ENCODE measurements at regions not wholly inside any gene's neighbourhood (a gene's known extent, or its start where the extent isn't known, plus 50 kb on each side); places are given as distances from the start of the nearest gene placed in this dataset.

GRCh38 chr17:22496450-22496849 lies 804.1 kb downstream of the KCNJ18 start:
- POLR2A ChIA-PET, result no interaction called here
- Mint-ChIP-seq H3K4me3 (no peak overlapping the region), H3K9me3 (ENCODE audit: low read depth) (peaks cover 6% of the 10 kb centered on the region), H3K27ac (no peak overlapping the region), H3K27me3 (no peaks in the 10 kb centered on the region), H3K4me1 (no peaks in the 10 kb centered on the region), H3K36me3 (ENCODE audit: low read depth) (no peaks in the 10 kb centered on the region)
- ATAC-seq (no peak), DNase-seq (no peak)
- intact Hi-C loops (cut with DNase I, micrococcal nuclease), result no loop called here
- CTCF ChIA-PET, result no interaction called here

GRCh38 chr17:22503322-22503899 lies 811.1 kb downstream of the KCNJ18 start:
- ChIA-PET CTCF (no interaction called here), POLR2A (no interaction called here)
- Mint-ChIP-seq H3K9me3 (ENCODE audit: low read depth) (peaks cover 13% of the 10 kb centered on the region), H3K36me3 (ENCODE audit: low read depth) (no peaks in the 10 kb centered on the region), H3K4me1 (no peaks in the 10 kb centered on the region), H3K27ac (no peak overlapping the region), H3K4me3 (no peak overlapping the region), H3K27me3 (no peaks in the 10 kb centered on the region)
- no peak for DNase-seq
- ATAC-seq, result no peak
- intact Hi-C loops (cut with DNase I, micrococcal nuclease), result no loop called here

GRCh38 chr17:22505660-22506059 lies 813.3 kb downstream of the KCNJ18 start:
- ChIA-PET CTCF (no interaction called here), POLR2A (no interaction called here)
- no peak for ATAC-seq
- Mint-ChIP-seq H3K36me3 (ENCODE audit: low read depth) (no peaks in the 10 kb centered on the region), H3K27me3 (no peaks in the 10 kb centered on the region), H3K27ac (no peak overlapping the region), H3K9me3 (ENCODE audit: low read depth) (peaks cover 13% of the 10 kb centered on the region), H3K4me1 (no peaks in the 10 kb centered on the region), H3K4me3 (no peak overlapping the region)
- intact Hi-C loops (cut with DNase I, micrococcal nuclease), result no loop called here
- no peak for DNase-seq

- ChIA-PET POLR2A (no interaction called here), CTCF (no interaction called here)
- no peak overlapping the region for H3K4me3 Mint-ChIP-seq
- H3K4me1 Mint-ChIP-seq, result no peaks in the 10 kb centered on the region
- intact Hi-C loops (cut with DNase I, micrococcal nuclease), result no loop called here
- H3K27ac Mint-ChIP-seq, result no peak overlapping the region
- DNase-seq, result no peak
- H3K27me3 Mint-ChIP-seq, result no peaks in the 10 kb centered on the region
- no peaks in the 10 kb centered on the region for H3K36me3 Mint-ChIP-seq (ENCODE audit: low read depth)
- ATAC-seq, result no peak
- H3K9me3 Mint-ChIP-seq (ENCODE audit: low read depth), result peaks cover 13% of the 10 kb centered on the region
These were observed 813.9 kb downstream of the KCNJ18 start for GRCh38 chr17:22506231-22506630.

- ChIA-PET POLR2A (no interaction called here), CTCF (no interaction called here)
- Mint-ChIP-seq H3K4me3 (no peak overlapping the region), H3K4me1 (no peaks in the 10 kb centered on the region), H3K27me3 (no peaks in the 10 kb centered on the region), H3K9me3 (ENCODE audit: low read depth) (peaks cover 13% of the 10 kb centered on the region), H3K27ac (no peak overlapping the region), H3K36me3 (ENCODE audit: low read depth) (no peaks in the 10 kb centered on the region)
- intact Hi-C loops (cut with DNase I, micrococcal nuclease), result no loop called here
- DNase-seq (no peak), ATAC-seq (no peak)
These were observed 814.5 kb downstream of the KCNJ18 start for GRCh38 chr17:22506861-22507260.

- CTCF ChIA-PET, result no interaction called here
- H3K27me3 Mint-ChIP-seq, result no peaks in the 10 kb centered on the region
- no peaks in the 10 kb centered on the region for H3K36me3 Mint-ChIP-seq (ENCODE audit: low read depth)
- no peak overlapping the region for H3K27ac Mint-ChIP-seq
- intact Hi-C loops (cut with DNase I, micrococcal nuclease), result no loop called here
- DNase-seq (peak; percentile 14), ATAC-seq (no peak)
- H3K9me3 Mint-ChIP-seq (ENCODE audit: low read depth), result peaks cover 13% of the 10 kb centered on the region
- POLR2A ChIA-PET, result no interaction called here
- H3K4me1 Mint-ChIP-seq, result no peaks in the 10 kb centered on the region
- no peak overlapping the region for H3K4me3 Mint-ChIP-seq
These were observed 815.5 kb downstream of the KCNJ18 start for GRCh38 chr17:22507823-22508222.

- ATAC-seq (no peak), DNase-seq (no peak)
- Mint-ChIP-seq H3K36me3 (ENCODE audit: low read depth) (peaks cover 1% of the 10 kb centered on the region), H3K9me3 (ENCODE audit: low read depth) (peaks cover 3% of the 10 kb centered on the region), H3K27me3 (no peaks in the 10 kb centered on the region), H3K27ac (no peak overlapping the region), H3K4me1 (no peaks in the 10 kb centered on the region), H3K4me3 (no peak overlapping the region)
- ChIA-PET CTCF (no interaction called here), POLR2A (no interaction called here)
- intact Hi-C loops (cut with DNase I, micrococcal nuclease), result no loop called here
These were observed 818.2 kb downstream of the KCNJ18 start for GRCh38 chr17:22510504-22510903.

- POLR2A ChIA-PET, result no interaction called here
- CTCF ChIA-PET, result no interaction called here
- Mint-ChIP-seq H3K9me3 (ENCODE audit: low read depth) (peaks cover 3% of the 10 kb centered on the region), H3K4me3 (no peak overlapping the region), H3K36me3 (ENCODE audit: low read depth) (peaks cover 5% of the 10 kb centered on the region), H3K27ac (no peak overlapping the region), H3K27me3 (no peaks in the 10 kb centered on the region), H3K4me1 (no peaks in the 10 kb centered on the region)
- no peak for DNase-seq
- ATAC-seq, result no peak
- intact Hi-C loops (cut with DNase I, micrococcal nuclease), result no loop called here
These were observed 819.1 kb downstream of the KCNJ18 start for GRCh38 chr17:22511431-22511830.

- ChIA-PET CTCF (no interaction called here), POLR2A (no interaction called here)
- DNase-seq (no peak), ATAC-seq (no peak)
- H3K4me3 Mint-ChIP-seq, result no peak overlapping the region
- H3K36me3 Mint-ChIP-seq (ENCODE audit: low read depth), result peaks cover 6% of the 10 kb centered on the region
- no peaks in the 10 kb centered on the region for H3K27me3 Mint-ChIP-seq
- no peak overlapping the region for H3K27ac Mint-ChIP-seq
- no peaks in the 10 kb centered on the region for H3K4me1 Mint-ChIP-seq
- H3K9me3 Mint-ChIP-seq (ENCODE audit: low read depth), result peaks cover 5% of the 10 kb centered on the region
- intact Hi-C loops (cut with DNase I, micrococcal nuclease), result no loop called here
These were observed 819.7 kb downstream of the KCNJ18 start for GRCh38 chr17:22512057-22512456.

- Mint-ChIP-seq H3K4me1 (no peaks in the 10 kb centered on the region), H3K4me3 (no peak overlapping the region), H3K27ac (no peak overlapping the region), H3K9me3 (ENCODE audit: low read depth) (peaks cover 5% of the 10 kb centered on the region), H3K27me3 (no peaks in the 10 kb centered on the region), H3K36me3 (ENCODE audit: low read depth) (peaks cover 6% of the 10 kb centered on the region)
- ChIA-PET CTCF (no interaction called here), POLR2A (no interaction called here)
- ATAC-seq, result no peak
- intact Hi-C loops (cut with DNase I, micrococcal nuclease), result no loop called here
- no peak for DNase-seq
These were observed 820.2 kb downstream of the KCNJ18 start for GRCh38 chr17:22512506-22512905.

GRCh38 chr17:22512997-22513538 lies 820.7 kb downstream of the KCNJ18 start:
- no peak overlapping the region for H3K4me3 Mint-ChIP-seq
- DNase-seq, result no peak
- no peaks in the 10 kb centered on the region for H3K27me3 Mint-ChIP-seq
- H3K36me3 Mint-ChIP-seq (ENCODE audit: low read depth), result peaks cover 6% of the 10 kb centered on the region
- H3K27ac Mint-ChIP-seq, result no peak overlapping the region
- H3K9me3 Mint-ChIP-seq (ENCODE audit: low read depth), result peaks cover 5% of the 10 kb centered on the region
- intact Hi-C loops (cut with DNase I, micrococcal nuclease), result no loop called here
- ATAC-seq, result no peak
- CTCF ChIA-PET, result no interaction called here
- H3K4me1 Mint-ChIP-seq, result no peaks in the 10 kb centered on the region
- POLR2A ChIA-PET, result no interaction called here

- H3K9me3 Mint-ChIP-seq (ENCODE audit: low read depth), result peaks cover 5% of the 10 kb centered on the region
- intact Hi-C loops (cut with DNase I, micrococcal nuclease), result no loop called here
- no peak for ATAC-seq
- no peak overlapping the region for H3K4me3 Mint-ChIP-seq
- H3K4me1 Mint-ChIP-seq, result no peaks in the 10 kb centered on the region
- peaks cover 6% of the 10 kb centered on the region for H3K36me3 Mint-ChIP-seq (ENCODE audit: low read depth)
- POLR2A ChIA-PET, result no interaction called here
- H3K27me3 Mint-ChIP-seq, result no peaks in the 10 kb centered on the region
- DNase-seq, result no peak
- H3K27ac Mint-ChIP-seq, result no peak overlapping the region
- CTCF ChIA-PET, result no interaction called here
These were observed 822.0 kb downstream of the KCNJ18 start for GRCh38 chr17:22514315-22514714.

GRCh38 chr17:22514767-22515320 lies 822.5 kb downstream of the KCNJ18 start:
- no peaks in the 10 kb centered on the region for H3K27me3 Mint-ChIP-seq

More at GRCh38 chr17:22514767-22515320, 822.5 kb downstream of the KCNJ18 start:
- H3K36me3 Mint-ChIP-seq (ENCODE audit: low read depth), result peaks cover 6% of the 10 kb centered on the region
- DNase-seq, result no peak
- intact Hi-C loops (cut with DNase I, micrococcal nuclease), result no loop called here
- no peak overlapping the region for H3K27ac Mint-ChIP-seq
- ChIA-PET CTCF (no interaction called here), POLR2A (no interaction called here)
- no peaks in the 10 kb centered on the region for H3K4me1 Mint-ChIP-seq
- H3K4me3 Mint-ChIP-seq, result no peak overlapping the region
- peaks cover 5% of the 10 kb centered on the region for H3K9me3 Mint-ChIP-seq (ENCODE audit: low read depth)
- ATAC-seq, result no peak

All from activated CD4-positive, alpha-beta T cell treated with anti-CD3 and anti-CD28 coated beads for 36 hours (primary cell).